ENCODE measurements at regions not wholly inside any gene's neighbourhood (a gene's known extent, or its start where the extent isn't known, plus 50 kb on each side); places are given as distances from the start of the nearest gene placed in this dataset.

GRCh38 chr14:101070540-101071492, 167.3 kb upstream of the RTL1 start (continued):
- no peak for TF ChIP-seq SMC3 (IDR thresholded peaks at IDR 0.05; ENCODE audit: low read depth, low read length)
- no peak for TF ChIP-seq MAFK (IDR thresholded peaks at IDR 0.05; ENCODE audit: low read depth, low read length)

DNA sequence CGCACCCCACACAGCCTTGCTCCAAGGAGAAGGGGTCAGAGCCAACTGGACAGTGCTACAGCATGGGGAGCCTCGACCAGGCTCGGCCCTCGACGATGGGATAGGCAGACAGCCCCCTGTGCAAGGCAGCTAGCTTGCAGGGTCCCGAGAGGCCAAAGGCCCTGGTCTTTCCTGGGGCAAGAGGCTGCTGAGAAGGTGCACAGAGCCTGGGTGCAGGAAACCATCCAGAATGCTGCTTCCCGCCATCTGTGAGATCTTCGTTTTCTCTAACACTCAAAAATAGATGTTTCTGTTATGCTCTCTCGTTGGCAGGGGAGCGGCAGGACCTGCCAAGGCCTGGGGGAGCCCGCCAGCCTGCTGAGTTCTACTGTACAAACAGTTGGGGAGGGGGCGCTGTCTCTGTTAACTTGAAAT, 168.0 kb upstream of the RTL1 start:
- ChIA-PET POLR2A (ENCODE audit: unreplicated experiment) (interaction anchor here (0.6 kb wide), 1 partner anchor 546 kb away, joined by 8 read pairs; no protein-coding TSS in a partner anchor), CTCF (no interaction called here)
- H2BK20ac ChIP-seq (ENCODE audit: low read depth, low read length): no peak overlapping the region
- no peak overlapping the region for H2BK5ac ChIP-seq (ENCODE audit: low read depth, low read length, poor library complexity, severe bottlenecking)
- H2AK5ac ChIP-seq (ENCODE audit: low read depth, low read length): no peak overlapping the region
- no peak overlapping the region for H3K4me3 ChIP-seq (ENCODE audit: insufficient read depth, low read depth, low read length)
- peaks cover 23% of the 10 kb centered on the region for H3K4me1 ChIP-seq (ENCODE audit: control insufficient read depth, insufficient read depth, low read length)
- peaks cover 14% of the 10 kb centered on the region; the same call in 1 of the 2 replicates for H3K9me1 ChIP-seq (ENCODE audit: insufficient read depth, low read length)
- no peak overlapping the region for H3K14ac ChIP-seq (replicated peaks; ENCODE audit: low read depth, low read length)
- dilution Hi-C loops (cut with HindIII; ENCODE audit: low sequenced_read_pairs, unreplicated experiment) (no loop called here), intact Hi-C loops (cut with micrococcal nuclease) (loop anchor here (10.0 kb wide), 1 partner anchor 163 kb away; no protein-coding TSS in a partner anchor), in situ Hi-C loops (cut with MboI; ENCODE audit: low sequenced_read_pairs) (no loop called here)
- no peak for DNase-seq
- no peak overlapping the region; the same call in 1 of the 2 replicates for H4K91ac ChIP-seq (ENCODE audit: insufficient read depth, low read depth, low read length)
- no peak overlapping the region for H3K27ac ChIP-seq (ENCODE audit: insufficient read depth, low read length)
- H3K56ac ChIP-seq (ENCODE audit: extremely low read depth, insufficient read depth, low read length): no peak overlapping the region
- H2BK120ac ChIP-seq (ENCODE audit: low read depth, low read length): no peak overlapping the region
- peaks cover 35% of the 10 kb centered on the region for H3K36me3 ChIP-seq (ENCODE audit: control insufficient read depth, insufficient read depth, low read length)
- no peak overlapping the region for H2BK15ac ChIP-seq (ENCODE audit: low read depth, low read length)
- H4K20me1 ChIP-seq (ENCODE audit: insufficient read depth, low read length): peaks cover 26% of the 10 kb centered on the region
- no peak overlapping the region for H3K9ac ChIP-seq (ENCODE audit: low read depth, low read length)
- H3K4me2 ChIP-seq (ENCODE audit: low read depth, low read length): no peak overlapping the region
- no peak for ATAC-seq (ENCODE audit: low read depth)
- no peak overlapping the region for H3K18ac ChIP-seq (ENCODE audit: low read depth, low read length)
- no peak overlapping the region for H4K5ac ChIP-seq (ENCODE audit: low read depth, low read length)
- no peak for TF ChIP-seq FOS (IDR thresholded peaks at IDR 0.05; ENCODE audit: low read depth, low read length)
- WGBS, 2 experiments (ENCODE audit: extremely low coverage in 2 of 2, insufficient read length in 1 of 2): 100% methylated on average over 2 of the region's 12 CpGs; no CpG with 5 or more reads in 1 of the 2 experiments
- no peak overlapping the region; the same call in 1 of the 2 replicates for H3K4ac ChIP-seq (ENCODE audit: low read depth, low read length)
- no peaks in the 10 kb centered on the region for H3K9me3 ChIP-seq (ENCODE audit: control insufficient read depth, insufficient read depth, low read length)
- no peaks in the 10 kb centered on the region; the same call in 1 of the 2 replicates for H3K27me3 ChIP-seq (ENCODE audit: control insufficient read depth, insufficient read depth, low read length)
- peaks cover 0 to 15% of the 10 kb centered on the region in 2 experiments; a peak in 1 of 4 replicates for H3K79me1 ChIP-seq (ENCODE audit: low read depth in 1 of 2, low read length in 2 of 2)
- H2AFZ ChIP-seq (replicated peaks; ENCODE audit: low read length, poor library complexity): no peak overlapping the region
- H4K8ac ChIP-seq (ENCODE audit: low read depth in 2 of 2, low read length in 2 of 2): no peak overlapping the region
- peak overlapping the region; percentile 26 for H2AK9ac ChIP-seq (replicated peaks; ENCODE audit: low read depth, low read length, poor library complexity)
- H3K23ac ChIP-seq (ENCODE audit: low read depth, low read length): no peak overlapping the region
- no TSS peak for BruUV-seq (replicated peaks)
